SU-DHL-6 (cell line): ENCODE measurements at regions not wholly inside any gene's neighbourhood (a gene's known extent, or its start where the extent isn't known, plus 50 kb on each side); places are given as distances from the start of the nearest gene placed in this dataset.

ENCODE experiments used
- H2AFZ ChIP-seq: fragments of 200-600 bp; sonication (generic); 2 replicates; pipeline ENCODE4 v1.6.1; 2014; ENCODE audit warnings: low read depth, mild to moderate bottlenecking, moderate library complexity, mixed read lengths, antibody characterized with exemption, low read length; ENCODE audit not compliant: severe bottlenecking
- H3F3A ChIP-seq: fragments of 200-600 bp; shearing (Covaris generic); 2 replicates; pipeline ENCODE4 v1.6.0; 2016; ENCODE audit warnings: antibody characterized with exemption, mild to moderate bottlenecking; ENCODE audit not compliant: insufficient read depth
- H3K27ac ChIP-seq: fragments of 200-600 bp; sonication (generic); 2 replicates; pipeline ENCODE4 v1.5.1; 2016; ENCODE audit warnings: low read depth, mild to moderate bottlenecking, low read length, moderate library complexity, mixed read lengths
- H3K27me3 ChIP-seq: fragments of 200-600 bp; sonication (generic), shearing (Covaris generic); 2 replicates; pipeline ENCODE4 v1.6.0; 2014; ENCODE audit warnings: mild to moderate bottlenecking, low read length
- H3K36me3 ChIP-seq: fragments of 200-600 bp; sonication (generic); 2 replicates; pipeline ENCODE4 v1.6.1; 2014; ENCODE audit warnings: mild to moderate bottlenecking, low read length, mixed read lengths
- H3K4me2 ChIP-seq: fragments of 300-600, 200-600 bp; shearing (Covaris generic), sonication (generic); 2 replicates; pipeline ENCODE4 v1.6.0; 2014; ENCODE audit warnings: low read length, low read depth, mild to moderate bottlenecking; ENCODE audit not compliant: poor library complexity, severe bottlenecking
- H3K4me3 ChIP-seq: fragments of 200-600 bp; sonication (generic); 2 replicates; pipeline ENCODE4 v1.5.1; 2014; ENCODE audit warnings: antibody characterized with exemption, low read length, mild to moderate bottlenecking, mixed read lengths; ENCODE audit not compliant: insufficient read depth, poor library complexity, severe bottlenecking
- H3K79me2 ChIP-seq: fragments of 200-600 bp; sonication (generic); 2 replicates; pipeline ENCODE4 v1.6.1; 2014; ENCODE audit warnings: mild to moderate bottlenecking, low read length, moderate library complexity; ENCODE audit not compliant: insufficient read depth
- H3K9ac ChIP-seq: fragments of 200-600 bp; sonication (generic); 2 replicates; pipeline ENCODE4 v1.7.0; 2014; ENCODE audit warnings: mild to moderate bottlenecking, low read length
- H3K9me2 ChIP-seq: fragments of 200-600 bp; sonication (generic); replicated peaks from 2 replicates; pipeline ENCODE4 v1.6.1; 2014; ENCODE audit warnings: low read length; ENCODE audit not compliant: insufficient read depth
- H3K9me3 ChIP-seq: fragments of 200-600 bp; sonication (generic); 2 replicates; pipeline ENCODE4 v1.6.1; 2014; ENCODE audit warnings: low read length, mixed read lengths; ENCODE audit not compliant: insufficient read depth
- H4K20me1 ChIP-seq: fragments of 200-600 bp; sonication (generic); 2 replicates; pipeline ENCODE4 v1.6.1; 2014; ENCODE audit warnings: low read depth, mild to moderate bottlenecking, antibody characterized with exemption, low read length, moderate library complexity, mixed read lengths
- CTCF ChIP-seq: fragments of 200-600 bp; sonication (generic); IDR thresholded peaks from one replicate; pipeline ENCODE4 v1.5.1; 2017; ENCODE audit warnings: antibody characterized with exemption, mild to moderate bottlenecking, low read length, moderate library complexity; ENCODE audit not compliant: insufficient read depth, poor library complexity, severe bottlenecking
- EZH2phosphoT487 ChIP-seq: fragments of 200-600 bp; sonication (generic), shearing (Covaris generic); conservative IDR thresholded peaks from 2 replicates; pipeline ENCODE4 v1.6.1; 2018; ENCODE audit warnings: mild to moderate bottlenecking, antibody characterized with exemption, low read length, moderate library complexity, mixed read lengths

- H3K4me3 ChIP-seq, result no peak overlapping the region
- no peak overlapping the region for H3K27ac ChIP-seq
- H2AFZ ChIP-seq, result no peak overlapping the region
- H3K4me2 ChIP-seq, result no peak overlapping the region
- TF ChIP-seq EZH2phosphoT487, result no peak
- no peak for TF ChIP-seq CTCF
- H3K9me3 ChIP-seq, result no peaks in the 10 kb centered on the region
- H3K9ac ChIP-seq, result no peak overlapping the region
- H3K36me3 ChIP-seq, result no peaks in the 10 kb centered on the region
- H3K27me3 ChIP-seq, result no peaks in the 10 kb centered on the region
- H3K79me2 ChIP-seq, result no peaks in the 10 kb centered on the region
- H3K9me2 ChIP-seq, result no peaks in the 10 kb centered on the region
- H4K20me1 ChIP-seq, result no peaks in the 10 kb centered on the region
- no peaks in the 10 kb centered on the region for H3F3A ChIP-seq
Observed at GRCh38 chr9:87156247-87156646, 208.9 kb upstream of the GAS1 start.

- Histone ChIP-seq H3K9ac (no peak overlapping the region), H3K4me3 (no peak overlapping the region), H2AFZ (no peak overlapping the region), H3K36me3 (no peaks in the 10 kb centered on the region), H3K27ac (no peak overlapping the region), H3K4me2 (no peak overlapping the region), H4K20me1 (no peaks in the 10 kb centered on the region), H3K9me2 (no peaks in the 10 kb centered on the region), H3K9me3 (no peaks in the 10 kb centered on the region), H3K79me2 (no peaks in the 10 kb centered on the region), H3K27me3 (no peaks in the 10 kb centered on the region), H3F3A (no peaks in the 10 kb centered on the region)
- TF ChIP-seq EZH2phosphoT487, result no peak
- no peak for TF ChIP-seq CTCF
Observed at GRCh38 chr9:87157366-87158031, 210.2 kb upstream of the GAS1 start.

- Histone ChIP-seq H3K27ac (no peak overlapping the region), H3K9me3 (no peaks in the 10 kb centered on the region), H3K4me2 (no peak overlapping the region), H3K79me2 (no peaks in the 10 kb centered on the region), H4K20me1 (no peaks in the 10 kb centered on the region), H3K27me3 (no peaks in the 10 kb centered on the region), H2AFZ (no peak overlapping the region), H3F3A (no peaks in the 10 kb centered on the region), H3K4me3 (no peak overlapping the region), H3K36me3 (no peaks in the 10 kb centered on the region), H3K9me2 (no peaks in the 10 kb centered on the region), H3K9ac (no peak overlapping the region)
- no peak for TF ChIP-seq EZH2phosphoT487
- TF ChIP-seq CTCF, result no peak
Observed at GRCh38 chr9:87158765-87159164, 211.5 kb upstream of the GAS1 start.
